ENCODE measurements at regions not wholly inside any gene's neighbourhood (a gene's known extent, or its start where the extent isn't known, plus 50 kb on each side); places are given as distances from the start of the nearest gene placed in this dataset.

DNA sequence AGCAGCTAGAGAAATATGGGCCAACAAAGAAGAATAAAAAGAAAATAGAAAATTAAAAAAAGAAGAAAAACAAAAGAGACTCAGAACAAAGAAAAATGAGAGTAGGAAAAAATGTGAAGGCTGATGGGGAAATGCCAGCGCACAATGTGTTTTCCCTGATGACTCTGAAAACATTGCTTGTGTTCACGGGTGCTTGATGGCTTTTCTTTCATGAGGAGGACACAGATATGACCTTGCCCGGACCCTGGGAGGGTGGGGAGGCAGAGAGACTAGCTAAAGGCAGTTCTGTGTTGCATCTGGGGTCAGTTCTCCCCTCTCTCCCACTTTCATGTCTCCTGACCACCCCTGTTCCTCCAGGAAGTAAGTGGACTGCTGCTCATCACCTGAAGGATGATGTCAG lies 125.9 kb downstream of the MOBP start:
- DNase-seq (ENCODE audit: extremely low spot score, unreplicated experiment) = no peak
- Mint-ChIP-seq H3K9me3 (ENCODE audit: unreplicated experiment) (no peaks in the 10 kb centered on the region), H3K27ac (ENCODE audit: unreplicated experiment) (no peak overlapping the region), H3K4me1 (ENCODE audit: unreplicated experiment) (no peaks in the 10 kb centered on the region), H3K36me3 (ENCODE audit: unreplicated experiment) (no peaks in the 10 kb centered on the region), H3K4me3 (ENCODE audit: unreplicated experiment) (no peak overlapping the region), H3K27me3 (ENCODE audit: unreplicated experiment) (no peaks in the 10 kb centered on the region)
- TF ChIP-seq, protein P1, sequence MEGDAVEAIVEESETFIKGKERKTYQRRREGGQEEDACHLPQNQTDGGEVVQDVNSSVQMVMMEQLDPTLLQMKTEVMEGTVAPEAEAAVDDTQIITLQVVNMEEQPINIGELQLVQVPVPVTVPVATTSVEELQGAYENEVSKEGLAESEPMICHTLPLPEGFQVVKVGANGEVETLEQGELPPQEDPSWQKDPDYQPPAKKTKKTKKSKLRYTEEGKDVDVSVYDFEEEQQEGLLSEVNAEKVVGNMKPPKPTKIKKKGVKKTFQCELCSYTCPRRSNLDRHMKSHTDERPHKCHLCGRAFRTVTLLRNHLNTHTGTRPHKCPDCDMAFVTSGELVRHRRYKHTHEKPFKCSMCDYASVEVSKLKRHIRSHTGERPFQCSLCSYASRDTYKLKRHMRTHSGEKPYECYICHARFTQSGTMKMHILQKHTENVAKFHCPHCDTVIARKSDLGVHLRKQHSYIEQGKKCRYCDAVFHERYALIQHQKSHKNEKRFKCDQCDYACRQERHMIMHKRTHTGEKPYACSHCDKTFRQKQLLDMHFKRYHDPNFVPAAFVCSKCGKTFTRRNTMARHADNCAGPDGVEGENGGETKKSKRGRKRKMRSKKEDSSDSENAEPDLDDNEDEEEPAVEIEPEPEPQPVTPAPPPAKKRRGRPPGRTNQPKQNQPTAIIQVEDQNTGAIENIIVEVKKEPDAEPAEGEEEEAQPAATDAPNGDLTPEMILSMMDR (IDR thresholded peaks at IDR 0.05) = no peak

DNA sequence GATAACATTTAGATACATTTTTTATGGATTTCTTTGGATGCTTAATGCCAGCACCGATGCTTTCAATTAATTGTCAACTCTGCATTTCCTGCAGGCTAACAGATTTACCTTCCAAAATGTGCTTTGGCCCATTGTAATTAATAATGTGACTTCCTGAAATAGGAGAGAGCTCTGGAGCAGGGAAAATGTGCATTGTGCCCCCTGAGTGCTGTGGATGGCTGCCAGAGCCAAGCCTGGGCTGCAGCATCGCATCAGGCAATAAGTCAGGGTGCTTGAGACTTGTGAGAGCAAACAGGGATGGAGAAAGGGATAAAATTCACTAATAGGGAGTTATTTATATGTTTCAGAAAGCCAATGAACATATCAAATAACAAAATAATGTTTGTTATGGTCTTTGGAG lies 133.8 kb downstream of the MOBP start:
- Mint-ChIP-seq H3K36me3 (ENCODE audit: unreplicated experiment) (no peaks in the 10 kb centered on the region), H3K4me1 (ENCODE audit: unreplicated experiment) (no peaks in the 10 kb centered on the region), H3K27ac (ENCODE audit: unreplicated experiment) (no peak overlapping the region), H3K4me3 (ENCODE audit: unreplicated experiment) (no peak overlapping the region), H3K27me3 (ENCODE audit: unreplicated experiment) (peaks cover 3% of the 10 kb centered on the region), H3K9me3 (ENCODE audit: unreplicated experiment) (no peaks in the 10 kb centered on the region)
- TF ChIP-seq, protein P1 (IDR thresholded peaks at IDR 0.05) = no peak
- no peak for DNase-seq (ENCODE audit: extremely low spot score, unreplicated experiment)

DNA sequence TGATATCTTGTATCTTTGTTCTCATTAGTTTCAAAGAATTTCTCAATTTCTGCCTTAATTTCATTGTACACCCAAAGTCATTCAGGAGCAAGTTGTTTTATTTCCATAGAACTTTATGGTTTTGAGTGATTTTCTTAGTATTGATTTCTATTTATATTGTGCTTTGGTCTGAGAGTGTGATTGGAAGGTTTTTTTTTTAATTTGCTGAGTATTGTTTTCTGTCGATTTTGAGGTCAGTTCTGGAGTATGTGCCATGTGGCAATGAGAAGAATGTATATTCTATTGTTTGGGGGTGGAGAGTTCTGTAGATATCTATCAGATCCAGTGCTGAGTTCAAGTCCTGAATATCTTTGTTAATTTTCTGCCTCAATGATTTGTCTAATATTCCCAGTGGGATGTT lies 138.4 kb downstream of the MOBP start:
- H3K36me3 Mint-ChIP-seq (ENCODE audit: unreplicated experiment) = no peaks in the 10 kb centered on the region
- H3K27ac Mint-ChIP-seq (ENCODE audit: unreplicated experiment) = no peak overlapping the region
- H3K4me1 Mint-ChIP-seq (ENCODE audit: unreplicated experiment) = no peaks in the 10 kb centered on the region
- peaks cover 5% of the 10 kb centered on the region for H3K27me3 Mint-ChIP-seq (ENCODE audit: unreplicated experiment)
- no peak overlapping the region for H3K4me3 Mint-ChIP-seq (ENCODE audit: unreplicated experiment)
- DNase-seq (ENCODE audit: extremely low spot score, unreplicated experiment) = no peak
- no peaks in the 10 kb centered on the region for H3K9me3 Mint-ChIP-seq (ENCODE audit: unreplicated experiment)
- TF ChIP-seq, protein P1 (IDR thresholded peaks at IDR 0.05) = no peak

DNA sequence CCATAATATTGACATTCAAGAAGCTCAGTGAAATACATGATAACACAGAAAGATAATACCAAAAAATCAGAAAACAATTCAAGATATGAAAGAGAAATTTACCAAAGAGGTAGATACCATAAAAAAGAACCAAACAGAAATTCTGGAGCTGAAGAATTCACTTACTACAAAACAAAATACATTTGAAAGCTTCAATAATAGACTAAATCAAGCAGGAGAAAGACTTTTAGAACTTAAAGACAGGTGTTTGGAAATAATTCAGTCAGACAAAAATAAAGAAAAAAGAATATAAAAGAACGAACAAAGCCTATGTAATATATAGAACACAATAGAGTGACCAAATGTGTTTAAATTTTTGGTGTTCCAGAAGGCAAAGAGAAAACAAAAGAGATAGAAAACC lies 158.7 kb downstream of the MOBP start:
- Mint-ChIP-seq H3K4me3 (ENCODE audit: unreplicated experiment) (no peak overlapping the region), H3K27me3 (ENCODE audit: unreplicated experiment) (peaks cover 2% of the 10 kb centered on the region), H3K36me3 (ENCODE audit: unreplicated experiment) (no peaks in the 10 kb centered on the region), H3K4me1 (ENCODE audit: unreplicated experiment) (no peaks in the 10 kb centered on the region), H3K9me3 (ENCODE audit: unreplicated experiment) (peaks cover 10% of the 10 kb centered on the region), H3K27ac (ENCODE audit: unreplicated experiment) (no peak overlapping the region)
- no peak for DNase-seq (ENCODE audit: extremely low spot score, unreplicated experiment)
- TF ChIP-seq, protein P1 (IDR thresholded peaks at IDR 0.05) = no peak

DNA sequence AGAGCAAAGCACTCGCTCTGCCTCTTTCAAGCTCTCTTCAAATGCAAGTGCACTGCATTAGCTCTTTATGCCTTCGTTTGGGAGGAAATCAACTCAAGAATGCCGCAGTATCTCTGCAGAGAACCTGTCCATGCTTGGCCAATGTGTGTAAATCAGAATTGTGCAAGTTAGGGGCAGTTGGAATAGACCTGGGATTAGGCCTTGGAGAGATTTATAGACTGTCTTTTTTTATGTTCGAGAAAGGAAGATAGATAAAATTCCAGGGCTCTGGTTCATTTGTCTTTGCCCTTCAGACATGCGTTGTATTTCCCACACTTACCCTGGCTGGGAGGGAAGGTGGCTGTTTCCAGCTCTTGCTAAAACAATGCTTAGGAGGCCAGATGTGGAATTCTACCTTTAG lies 163.7 kb downstream of the MOBP start:
- no peak for DNase-seq (ENCODE audit: extremely low spot score, unreplicated experiment)
- Mint-ChIP-seq H3K27me3 (ENCODE audit: unreplicated experiment) (peaks cover 2% of the 10 kb centered on the region), H3K27ac (ENCODE audit: unreplicated experiment) (no peak overlapping the region), H3K4me1 (ENCODE audit: unreplicated experiment) (no peaks in the 10 kb centered on the region), H3K9me3 (ENCODE audit: unreplicated experiment) (peaks cover 3% of the 10 kb centered on the region), H3K4me3 (ENCODE audit: unreplicated experiment) (no peak overlapping the region), H3K36me3 (ENCODE audit: unreplicated experiment) (no peaks in the 10 kb centered on the region)
- TF ChIP-seq, protein P1 (IDR thresholded peaks at IDR 0.05) = no peak
